ENCODE measurements at regions not wholly inside any gene's neighbourhood (a gene's known extent, or its start where the extent isn't known, plus 50 kb on each side); places are given as distances from the start of the nearest gene placed in this dataset.
"Not testable (repeated sequence)": the region's sequence is repeated elsewhere in the genome, so short reads cannot be mapped to it uniquely, and the experiment has no call there.

DNA sequence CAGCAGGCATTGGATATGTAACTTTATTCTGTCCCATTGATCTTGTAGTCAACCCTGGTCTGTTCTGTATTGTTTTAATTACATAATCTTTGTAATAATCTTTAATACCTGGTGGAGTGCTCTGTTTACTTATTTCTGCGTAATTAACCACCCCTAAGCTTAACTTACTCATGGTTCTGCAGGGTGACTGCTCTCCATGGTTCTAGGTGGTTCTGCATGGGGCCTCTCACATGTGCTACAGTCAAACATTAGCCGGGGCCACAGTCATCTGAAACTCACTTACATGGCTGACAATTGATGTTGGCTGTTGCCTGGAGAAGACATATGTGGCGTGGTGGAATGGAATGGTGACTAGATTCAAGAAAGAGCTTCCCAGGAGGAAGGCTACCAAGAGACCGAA is 1709.8 kb downstream of the SPATA31A7 start:
- TF ChIP-seq, protein P1, sequence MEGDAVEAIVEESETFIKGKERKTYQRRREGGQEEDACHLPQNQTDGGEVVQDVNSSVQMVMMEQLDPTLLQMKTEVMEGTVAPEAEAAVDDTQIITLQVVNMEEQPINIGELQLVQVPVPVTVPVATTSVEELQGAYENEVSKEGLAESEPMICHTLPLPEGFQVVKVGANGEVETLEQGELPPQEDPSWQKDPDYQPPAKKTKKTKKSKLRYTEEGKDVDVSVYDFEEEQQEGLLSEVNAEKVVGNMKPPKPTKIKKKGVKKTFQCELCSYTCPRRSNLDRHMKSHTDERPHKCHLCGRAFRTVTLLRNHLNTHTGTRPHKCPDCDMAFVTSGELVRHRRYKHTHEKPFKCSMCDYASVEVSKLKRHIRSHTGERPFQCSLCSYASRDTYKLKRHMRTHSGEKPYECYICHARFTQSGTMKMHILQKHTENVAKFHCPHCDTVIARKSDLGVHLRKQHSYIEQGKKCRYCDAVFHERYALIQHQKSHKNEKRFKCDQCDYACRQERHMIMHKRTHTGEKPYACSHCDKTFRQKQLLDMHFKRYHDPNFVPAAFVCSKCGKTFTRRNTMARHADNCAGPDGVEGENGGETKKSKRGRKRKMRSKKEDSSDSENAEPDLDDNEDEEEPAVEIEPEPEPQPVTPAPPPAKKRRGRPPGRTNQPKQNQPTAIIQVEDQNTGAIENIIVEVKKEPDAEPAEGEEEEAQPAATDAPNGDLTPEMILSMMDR (IDR thresholded peaks at IDR 0.05; ENCODE audit: insufficient read depth, low read length, poor library complexity, severe bottlenecking) = not testable (repeated sequence)
- not testable (repeated sequence) for TF ChIP-seq EZH2phosphoT487 (conservative IDR thresholded peaks at IDR 0.05; ENCODE audit: low read length)

Measured in SU-DHL-6 (cell line).